GM18502 (cell line): ENCODE measurements at regions not wholly inside any gene's neighbourhood (a gene's known extent, or its start where the extent isn't known, plus 50 kb on each side); places are given as distances from the start of the nearest gene placed in this dataset.

ENCODE experiments used
- ATAC-seq: cut with Tn5 transposase; IDR thresholded peaks from one replicate; pipeline ENCODE4 v1.9.1; 2021; ENCODE audit warnings: mild to moderate bottlenecking; ENCODE audit not compliant: unreplicated experiment, poor library complexity

GRCh38 chr19:28420811-28421550 lies 792.0 kb downstream of the UQCRFS1 start:
- ATAC-seq, result no peak

GRCh38 chr19:28419312-28419711 lies 793.6 kb downstream of the UQCRFS1 start:
- ATAC-seq, result no peak

GRCh38 chr19:28417361-28417760 lies 795.6 kb downstream of the UQCRFS1 start:
- no peak for ATAC-seq

- no peak for ATAC-seq
Measured at GRCh38 chr19:28416245-28416644, 796.7 kb downstream of the UQCRFS1 start.

GRCh38 chr19:28414748-28415147 lies 798.2 kb downstream of the UQCRFS1 start:
- no peak for ATAC-seq

GRCh38 chr19:28409859-28410258 lies 803.1 kb downstream of the UQCRFS1 start:
- ATAC-seq, result no peak

- ATAC-seq, result no peak
Measured at GRCh38 chr19:28406966-28407365, 806.0 kb downstream of the UQCRFS1 start.

GRCh38 chr19:28405346-28405742 lies 807.6 kb downstream of the UQCRFS1 start:
- no peak for ATAC-seq

GRCh38 chr19:28404472-28404871 lies 808.5 kb downstream of the UQCRFS1 start:
- no peak for ATAC-seq

GRCh38 chr19:28403690-28404089 lies 809.3 kb downstream of the UQCRFS1 start:
- ATAC-seq, result no peak

GRCh38 chr19:28402701-28403290 lies 810.2 kb downstream of the UQCRFS1 start:
- no peak for ATAC-seq

GRCh38 chr19:28401739-28402424 lies 811.1 kb downstream of the UQCRFS1 start:
- no peak for ATAC-seq

- ATAC-seq, result no peak
Measured at GRCh38 chr19:28400953-28401671, 811.8 kb downstream of the UQCRFS1 start.

- ATAC-seq, result no peak
Measured at GRCh38 chr19:28399187-28399586, 813.8 kb downstream of the UQCRFS1 start.

- no peak for ATAC-seq
Measured at GRCh38 chr19:28397800-28398199, 815.2 kb downstream of the UQCRFS1 start.

GRCh38 chr19:28397306-28397705 lies 815.6 kb downstream of the UQCRFS1 start:
- ATAC-seq, result no peak

- no peak for ATAC-seq
Measured at GRCh38 chr19:28396287-28396831, 816.6 kb downstream of the UQCRFS1 start.

GRCh38 chr19:28394725-28395124 lies 818.2 kb downstream of the UQCRFS1 start:
- ATAC-seq, result no peak

- ATAC-seq, result no peak
Measured at GRCh38 chr19:28393574-28394336, 819.2 kb downstream of the UQCRFS1 start.

GRCh38 chr19:28388988-28389387 lies 824.0 kb downstream of the UQCRFS1 start:
- ATAC-seq, result no peak
